ENCODE measurements at regions not wholly inside any gene's neighbourhood (a gene's known extent, or its start where the extent isn't known, plus 50 kb on each side); places are given as distances from the start of the nearest gene placed in this dataset.

DNA sequence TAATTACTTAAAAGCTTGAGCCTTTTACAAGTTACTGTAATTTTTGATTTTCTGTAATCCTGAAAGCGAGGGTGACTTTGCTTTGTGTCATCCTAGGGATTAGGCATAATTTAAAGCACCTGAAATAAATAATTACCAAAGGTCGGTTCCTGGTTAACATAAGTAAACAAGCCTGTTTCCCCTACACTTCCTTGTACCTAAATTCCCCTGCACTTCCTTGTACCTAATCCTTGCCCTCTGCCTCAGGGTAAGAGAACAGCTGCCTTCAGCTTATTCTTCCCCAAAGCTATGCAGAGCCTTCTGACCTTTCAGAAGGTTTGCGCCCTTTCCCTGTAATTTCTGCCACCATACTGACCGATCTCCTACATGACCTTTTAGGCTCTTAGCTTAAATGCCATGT lies 166.1 kb upstream of the PDE5A start:
- Histone ChIP-seq H3K9me3 (ENCODE audit: low read length) (no peaks in the 10 kb centered on the region), H3K4me2 (ENCODE audit: low read length) (no peak overlapping the region), H3K9me2 (ENCODE audit: insufficient read depth, low read length) (no peaks in the 10 kb centered on the region), H2AFZ (ENCODE audit: low read length) (no peak overlapping the region), H3K4me3 (ENCODE audit: low read depth, low read length, poor library complexity, severe bottlenecking) (no peak overlapping the region), H4K20me1 (ENCODE audit: insufficient read depth, low read length) (no peaks in the 10 kb centered on the region), H3K4me1 (ENCODE audit: insufficient read depth, low read length, poor library complexity, severe bottlenecking) (no peaks in the 10 kb centered on the region), H3K79me2 (ENCODE audit: insufficient read depth, low read depth, low read length) (no peaks in the 10 kb centered on the region), H3K36me3 (ENCODE audit: insufficient read depth, low read length) (no peaks in the 10 kb centered on the region), H3K27ac (ENCODE audit: low read depth, low read length, poor library complexity, severe bottlenecking) (no peak overlapping the region)
- POLR2A ChIA-PET = interaction anchor here (0.7 to 1.0 kb wide), 4 partner anchors 11 to 32 kb away, joined by 3 to 4 read pairs (median 3); no protein-coding TSS in a partner anchor
- TF ChIP-seq CTCF (conservative IDR thresholded peaks at IDR 0.05; ENCODE audit: low read length) (no peak), EZH2phosphoT487 (IDR thresholded peaks at IDR 0.05; ENCODE audit: borderline replicate concordance, low read depth, low read length) (no peak)
- intact Hi-C loops (cut with micrococcal nuclease; ENCODE audit: unreplicated experiment) = no loop called here
- BruUV-seq (replicated peaks) = no TSS peak
- CTCF ChIA-PET (ENCODE audit: unreplicated experiment) = no interaction called here
- DNase-seq (ENCODE audit: low spot score) = no peak

DNA sequence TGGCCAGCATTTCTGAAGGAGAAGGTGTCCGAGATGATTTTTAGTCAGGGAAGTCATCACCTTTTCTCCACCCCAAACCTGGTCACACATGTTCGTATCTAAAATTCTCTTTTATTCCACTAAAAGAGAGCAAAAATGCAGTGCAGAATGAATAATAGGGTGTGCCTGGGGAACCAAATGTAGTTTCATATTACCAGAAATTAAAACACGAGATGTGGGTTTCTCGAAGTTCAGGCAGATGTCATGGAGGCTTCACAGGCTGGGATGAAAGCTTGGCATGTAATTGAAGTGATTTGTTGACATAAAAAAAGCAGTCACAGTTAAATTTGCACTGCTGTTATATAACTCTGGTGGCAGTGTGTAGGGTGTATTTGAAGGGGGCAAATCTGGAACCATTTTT lies 165.5 kb upstream of the PDE5A start:
- no peak overlapping the region for H3K27ac ChIP-seq (ENCODE audit: low read depth, low read length, poor library complexity, severe bottlenecking)
- CTCF ChIA-PET (ENCODE audit: unreplicated experiment) = no interaction called here
- TF ChIP-seq CTCF (conservative IDR thresholded peaks at IDR 0.05; ENCODE audit: low read length) = no peak
- TF ChIP-seq EZH2phosphoT487 (IDR thresholded peaks at IDR 0.05; ENCODE audit: borderline replicate concordance, low read depth, low read length) = no peak
- intact Hi-C loops (cut with micrococcal nuclease; ENCODE audit: unreplicated experiment) = no loop called here
- no peaks in the 10 kb centered on the region for H3K9me2 ChIP-seq (ENCODE audit: insufficient read depth, low read length)
- no peaks in the 10 kb centered on the region for H3K36me3 ChIP-seq (ENCODE audit: insufficient read depth, low read length)
- H3K4me2 ChIP-seq (ENCODE audit: low read length) = no peak overlapping the region
- H4K20me1 ChIP-seq (ENCODE audit: insufficient read depth, low read length) = no peaks in the 10 kb centered on the region
- H3K9me3 ChIP-seq (ENCODE audit: low read length) = no peaks in the 10 kb centered on the region
- no TSS peak for BruUV-seq (replicated peaks)
- H3K4me3 ChIP-seq (ENCODE audit: low read depth, low read length, poor library complexity, severe bottlenecking) = no peak overlapping the region
- no peaks in the 10 kb centered on the region for H3K4me1 ChIP-seq (ENCODE audit: insufficient read depth, low read length, poor library complexity, severe bottlenecking)
- H2AFZ ChIP-seq (ENCODE audit: low read length) = no peak overlapping the region
- POLR2A ChIA-PET = interaction anchor here (1.0 kb wide), 1 partner anchor 12 kb away, joined by 3 read pairs; no protein-coding TSS in a partner anchor
- H3K79me2 ChIP-seq (ENCODE audit: insufficient read depth, low read depth, low read length) = no peaks in the 10 kb centered on the region
- DNase-seq (ENCODE audit: low spot score) = no peak

GRCh38 chr4:119788349-119789266 lies 160.0 kb upstream of the PDE5A start:
- H3K4me3 ChIP-seq (ENCODE audit: low read depth, low read length, poor library complexity, severe bottlenecking) = no peak overlapping the region
- no peaks in the 10 kb centered on the region for H4K20me1 ChIP-seq (ENCODE audit: insufficient read depth, low read length)
- BruUV-seq (replicated peaks) = no TSS peak
- H3K9me2 ChIP-seq (ENCODE audit: insufficient read depth, low read length) = no peaks in the 10 kb centered on the region
- POLR2A ChIA-PET = no interaction called here
- no peaks in the 10 kb centered on the region for H3K79me2 ChIP-seq (ENCODE audit: insufficient read depth, low read depth, low read length)
- no peaks in the 10 kb centered on the region for H3K36me3 ChIP-seq (ENCODE audit: insufficient read depth, low read length)
- no peak overlapping the region for H2AFZ ChIP-seq (ENCODE audit: low read length)
- CTCF ChIA-PET (ENCODE audit: unreplicated experiment) = no interaction called here
- intact Hi-C loops (cut with micrococcal nuclease; ENCODE audit: unreplicated experiment) = loop anchor here (10.0 kb wide), 1 partner anchor 474 kb away; no protein-coding TSS in a partner anchor
- H3K27ac ChIP-seq (ENCODE audit: low read depth, low read length, poor library complexity, severe bottlenecking) = no peak overlapping the region
- H3K4me2 ChIP-seq (ENCODE audit: low read length) = no peak overlapping the region
- H3K9me3 ChIP-seq (ENCODE audit: low read length) = no peaks in the 10 kb centered on the region
- H3K4me1 ChIP-seq (ENCODE audit: insufficient read depth, low read length, poor library complexity, severe bottlenecking) = no peaks in the 10 kb centered on the region
- TF ChIP-seq EZH2phosphoT487 (IDR thresholded peaks at IDR 0.05; ENCODE audit: borderline replicate concordance, low read depth, low read length) = no peak
- no peak for TF ChIP-seq CTCF (conservative IDR thresholded peaks at IDR 0.05; ENCODE audit: low read length)
- no peak for DNase-seq (ENCODE audit: low spot score)

Measured in OCI-LY7 (cell line).